Keratinocyte (primary cell): ENCODE measurements at regions not wholly inside any gene's neighbourhood (a gene's known extent, or its start where the extent isn't known, plus 50 kb on each side); places are given as distances from the start of the nearest gene placed in this dataset.
A peak's percentile ranks its signal among the peaks of the same experiment; 100 is the strongest.

Experiments used
- DNase-seq: peaks from one replicate; pipeline ENCODE4 v3.0.0-alpha.2; 2011; ENCODE audit warnings: low read depth, missing footprints, low spot score
- FAIRE-seq: peaks from 2 replicates; lab custom pipeline; 2011; peaks lifted over from hg19 to GRCh38; lab: Jason Lieb, UNC
- H2AFZ ChIP-seq: 2 replicates; pipeline ENCODE4 v1.6.0; 2012; ENCODE audit warnings: low read length, control low read depth, inconsistent platforms; ENCODE audit not compliant: control insufficient read depth
- H3K27ac ChIP-seq: 2 replicates; pipeline ENCODE4 v1.5.1; 2011; ENCODE audit warnings: low read length; ENCODE audit not compliant: control insufficient read depth, insufficient read depth
- H3K27me3 ChIP-seq: 3 replicates; pipeline ENCODE4 v1.6.0; 2011; ENCODE audit warnings: low read length; ENCODE audit not compliant: control insufficient read depth, insufficient read depth; ENCODE audit errors: extremely low read depth
- H3K36me3 ChIP-seq, 2 experiments: 2 replicates in 1 of 2; 3 replicates in 1 of 2; pipeline ENCODE4 v1.5.1; 2011; ENCODE audit warnings: low read length in 2 of 2, mild to moderate bottlenecking in 1 of 2; ENCODE audit not compliant: control insufficient read depth in 2 of 2, insufficient read depth in 2 of 2; ENCODE audit errors: extremely low read depth in 1 of 2
- H3K4me1 ChIP-seq: 3 replicates; pipeline ENCODE4 v1.5.1; 2011; ENCODE audit warnings: low read length; ENCODE audit not compliant: control insufficient read depth, insufficient read depth; ENCODE audit errors: extremely low read depth
- H3K4me2 ChIP-seq: 3 replicates; pipeline ENCODE4 v1.6.0; 2011; ENCODE audit warnings: low read depth, low read length; ENCODE audit not compliant: control insufficient read depth, insufficient read depth; ENCODE audit errors: extremely low read depth
- H3K4me3 ChIP-seq, 3 experiments: fragments of 200-600 bp in 1 of 3; sonication (generic) in 1 of 3; 2 replicates in 2 of 3; 3 replicates in 1 of 3; pipeline ENCODE4 v1.5.1; 2011 to 2016; ENCODE audit warnings: low read length in 3 of 3, mild to moderate bottlenecking in 3 of 3, control low read depth in 2 of 3, inconsistent platforms in 1 of 3, low read depth in 1 of 3, mixed read lengths in 1 of 3, mixed run types in 1 of 3, moderate library complexity in 1 of 3; ENCODE audit not compliant: control insufficient read depth in 2 of 3, insufficient read depth in 2 of 3; ENCODE audit errors: extremely low read depth in 1 of 3
- H3K79me2 ChIP-seq: 2 replicates; pipeline ENCODE4 v1.6.0; 2012; ENCODE audit warnings: low read length; ENCODE audit not compliant: control insufficient read depth, insufficient read depth
- H3K9ac ChIP-seq: 3 replicates; pipeline ENCODE4 v1.6.0; 2011; ENCODE audit warnings: low read length; ENCODE audit not compliant: control insufficient read depth, insufficient read depth; ENCODE audit errors: extremely low read depth
- H3K9me1 ChIP-seq: 3 replicates; pipeline ENCODE4 v1.6.0; 2011; ENCODE audit warnings: low read length; ENCODE audit not compliant: control insufficient read depth, insufficient read depth; ENCODE audit errors: extremely low read depth
- H3K9me3 ChIP-seq: 2 replicates; pipeline ENCODE4 v1.5.1; 2012; ENCODE audit warnings: low read depth, low read length; ENCODE audit not compliant: control insufficient read depth
- H4K20me1 ChIP-seq: 3 replicates; pipeline ENCODE4 v1.6.0; 2011; ENCODE audit warnings: low read length; ENCODE audit not compliant: control insufficient read depth, insufficient read depth; ENCODE audit errors: extremely low read depth
- CTCF ChIP-seq, 3 experiments: IDR thresholded peaks in 1 of 3; conservative IDR thresholded peaks in 1 of 3; optimal IDR thresholded peaks in 1 of 3; 2 replicates in 2 of 3; 3 replicates in 1 of 3; pipeline versions ENCODE3 to v1.5.1; 2011; ENCODE audit warnings: low read length in 3 of 3, mild to moderate bottlenecking in 3 of 3, moderate library complexity in 2 of 3, control low read depth in 1 of 3, inconsistent platforms in 1 of 3; ENCODE audit not compliant: insufficient read depth in 2 of 3; ENCODE audit errors: extremely low read depth in 1 of 3
- EZH2 ChIP-seq: IDR thresholded peaks from one replicate; pipeline ENCODE4 v1.6.1; 2012; ENCODE audit warnings: inconsistent platforms, mild to moderate bottlenecking, low read length, moderate library complexity
- dilution Hi-C: fragments of 300-500 bp; cut with MboI; formaldehyde crosslinking; loops from one replicate; pipeline ENCODE4 v1.7.0; 2020; ENCODE audit warnings: low sequenced_read_pairs; ENCODE audit not compliant: extremely low pct_ligation_motif_present

- H3K4me1 ChIP-seq: no peaks in the 10 kb centered on the region
- H3K36me3 ChIP-seq: peaks cover 3 to 7% of the 10 kb centered on the region in 2 experiments
- no peak overlapping the region for H3K27ac ChIP-seq
- H3K27me3 ChIP-seq: no peaks in the 10 kb centered on the region
- no peak for DNase-seq
- H3K9me3 ChIP-seq: no peaks in the 10 kb centered on the region
- peak overlapping the region; percentile 56 for H3K4me2 ChIP-seq
- H3K9me1 ChIP-seq: no peaks in the 10 kb centered on the region
- no peak overlapping the region for H3K4me3 ChIP-seq
- H4K20me1 ChIP-seq: no peaks in the 10 kb centered on the region
- no peak for TF ChIP-seq CTCF (optimal IDR thresholded peaks at IDR 0.05 in 1 of 3, IDR thresholded peaks at IDR 0.05 in 1 of 3, conservative IDR thresholded peaks at IDR 0.05 in 1 of 3; ENCODE audit: extremely low read depth in 1 of 3, insufficient read depth in 2 of 3, low read length in 3 of 3)
- no peak for TF ChIP-seq EZH2
- no peak overlapping the region for H3K9ac ChIP-seq
- peaks cover 22% of the 10 kb centered on the region for H3K79me2 ChIP-seq
- dilution Hi-C loops: no loop called here
- H2AFZ ChIP-seq: peak overlapping the region; percentile 52
- FAIRE-seq: no peak
These were observed 54.3 kb upstream of the ZNF254 start for GRCh38 chr19:24032651-24033050.

DNA sequence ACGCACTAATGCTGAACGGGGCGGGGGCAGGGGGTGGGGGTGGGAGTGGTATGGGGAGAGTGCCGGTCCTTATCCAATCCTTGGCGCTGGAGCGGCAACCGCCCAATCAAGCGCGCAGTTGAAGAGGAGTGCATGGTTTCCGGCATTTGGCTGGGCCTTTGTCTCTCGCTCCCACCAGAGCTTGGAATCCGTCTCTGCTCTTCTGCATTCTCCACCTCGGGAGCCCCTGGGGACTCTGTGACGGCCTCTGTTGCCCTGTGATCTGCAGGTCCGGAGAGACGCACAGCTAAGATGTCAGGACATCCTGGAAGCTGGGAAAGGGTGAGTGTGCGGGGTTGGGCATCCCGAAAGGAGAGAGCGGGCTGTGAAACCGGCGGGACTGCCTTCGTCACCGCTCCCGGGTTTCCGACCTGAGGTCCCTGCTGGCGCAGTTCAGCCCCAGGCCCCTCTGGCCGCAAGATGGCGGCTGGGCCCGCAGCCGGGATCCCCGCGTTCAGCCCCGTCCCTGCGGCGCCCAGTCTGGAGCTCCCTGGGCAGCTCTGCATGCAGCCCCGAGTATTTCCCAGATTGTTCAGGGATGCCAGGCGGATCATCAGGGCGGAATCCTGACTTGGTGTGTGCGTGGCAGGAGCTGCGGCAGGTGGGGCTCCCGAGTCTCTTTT is 53.6 kb upstream of the ZNF254 start:
- Histone ChIP-seq H4K20me1 (no peaks in the 10 kb centered on the region), H3K27me3 (no peaks in the 10 kb centered on the region), H3K9ac (peak overlapping the region; percentile 94), H3K9me3 (no peaks in the 10 kb centered on the region), H3K27ac (peak overlapping the region; percentile 90), H3K4me3 (peak overlapping the region; percentile 81 to 93 (median 87)), H3K9me1 (no peaks in the 10 kb centered on the region), H3K4me1 (no peaks in the 10 kb centered on the region), H3K36me3 (peaks cover 3 to 7% of the 10 kb centered on the region in 2 experiments), H3K79me2 (peaks cover 23% of the 10 kb centered on the region), H3K4me2 (peak overlapping the region; percentile 62), H2AFZ (peak overlapping the region; percentile 99)
- dilution Hi-C loops: no loop called here
- DNase-seq (no peak), FAIRE-seq (no peak)
- no peak for TF ChIP-seq EZH2
- no peak for TF ChIP-seq CTCF (optimal IDR thresholded peaks at IDR 0.05 in 1 of 3, IDR thresholded peaks at IDR 0.05 in 1 of 3, conservative IDR thresholded peaks at IDR 0.05 in 1 of 3; ENCODE audit: extremely low read depth in 1 of 3, insufficient read depth in 2 of 3, low read length in 3 of 3)
